K562 (cell line): ENCODE measurements at regions not wholly inside any gene's neighbourhood (a gene's known extent, or its start where the extent isn't known, plus 50 kb on each side); places are given as distances from the start of the nearest gene placed in this dataset.

Experiments used
- CBX1 ChIP-seq: sonication (generic); IDR thresholded peaks from 2 replicates; pipeline ENCODE4 v1.6.1; 2016; ENCODE audit warnings: antibody characterized with exemption, low read depth, mild to moderate bottlenecking
- CREB3 ChIP-seq: fragments of 450-650 bp; conservative IDR thresholded peaks from 2 replicates; pipeline ENCODE4 v1.6.1; 2016; ENCODE audit warnings: missing genetic modification characterization, low read depth, mild to moderate bottlenecking, missing compliant biosample characterization, moderate library complexity
- CUX1 ChIP-seq: fragments of 200-800 bp; sonication (Bioruptor generic); IDR thresholded peaks from 2 replicates; pipeline ENCODE4 v1.6.1; 2016; ENCODE audit warnings: missing genetic modification characterization, missing compliant biosample characterization
- DMBX1 ChIP-seq: fragments of 250-450 bp; sonication (Bioruptor Pico); IDR thresholded peaks from 2 replicates; pipeline ENCODE4 v1.8.0; 2022; ENCODE audit warnings: inconsistent platforms, mild to moderate bottlenecking, moderate library complexity, borderline replicate concordance
- EP400 ChIP-seq: fragments of 450-650 bp; IDR thresholded peaks from 2 replicates; pipeline ENCODE4 v1.6.1; 2017; ENCODE audit warnings: antibody characterized with exemption, mild to moderate bottlenecking, moderate library complexity
- MAX ChIP-seq: sonication (generic); formaldehyde crosslinking; IDR thresholded peaks from 2 replicates; pipeline ENCODE4 v1.9.0; 2022; ENCODE audit warnings: mild to moderate bottlenecking, missing genetic modification reagents
- NFRKB ChIP-seq: fragments of 450-650 bp; IDR thresholded peaks from 2 replicates; pipeline ENCODE4 v1.6.1; 2016; ENCODE audit warnings: low read depth
- RNF2 ChIP-seq: sonication (generic); IDR thresholded peaks from 2 replicates; pipeline ENCODE4 v1.6.1; 2016
- SAP30 ChIP-seq: fragments of 200-600 bp; sonication (generic); IDR thresholded peaks from 2 replicates; pipeline ENCODE4 v1.6.1; 2012; ENCODE audit warnings: borderline replicate concordance, low read depth, mild to moderate bottlenecking, moderate library complexity, low read length, control low read depth, inconsistent platforms; ENCODE audit not compliant: insufficient read depth, poor library complexity, severe bottlenecking
- SMAD3 ChIP-seq: fragments of 450-650 bp; formaldehyde crosslinking; conservative IDR thresholded peaks from 2 replicates; pipeline ENCODE4 v1.4.0; 2020; ENCODE audit warnings: mild to moderate bottlenecking
- SMARCA4 ChIP-seq: fragments of 450-650 bp; IDR thresholded peaks from 2 replicates; pipeline ENCODE4 v1.6.1; 2016
- STAG1 ChIP-seq: sonication (generic); formaldehyde crosslinking; IDR thresholded peaks from 2 replicates; pipeline ENCODE4 v1.5.0; 2020; ENCODE audit warnings: missing genetic modification reagents, borderline replicate concordance
- SUPT5H ChIP-seq: fragments of 450-650 bp; IDR thresholded peaks from 2 replicates; pipeline ENCODE4 v1.6.1; 2016
- TBP ChIP-seq: optimal IDR thresholded peaks from 2 replicates; pipeline ENCODE3; 2011; ENCODE audit warnings: low read depth, low read length, improper control_type of control experiment
- UBTF ChIP-seq, 2 experiments: IDR thresholded peaks; 2 replicates each; pipeline ENCODE4 v1.6.1; 2012; ENCODE audit warnings: improper control_type of control experiment in 2 of 2, low read depth in 2 of 2, low read length in 2 of 2, borderline replicate concordance in 1 of 2
- VEZF1 ChIP-seq: fragments of 200-800 bp; sonication (Bioruptor generic); IDR thresholded peaks from 2 replicates; pipeline ENCODE4 v1.6.1; 2017; ENCODE audit warnings: missing genetic modification characterization, missing compliant biosample characterization

- peak; percentile 50 for TF ChIP-seq SAP30
- TF ChIP-seq SMAD3 (CRISPR knock-in tag): peak; percentile 56; the same call in 1 of the 2 replicates
- peak in 1 of 2 experiments; percentile 84; a peak in 3 of 4 replicates for TF ChIP-seq UBTF (IDR thresholded peaks at IDR 0.05; ENCODE audit: borderline replicate concordance in 1 of 2, low read depth in 2 of 2, low read length in 2 of 2)
- TF ChIP-seq RNF2: no peak
- TF ChIP-seq SMARCA4: no peak
- peak; percentile 93 for TF ChIP-seq CREB3 (tag)
- peak; percentile 67; the same call in 1 of the 2 replicates for TF ChIP-seq VEZF1 (CRISPR knock-in tag)
- peak; percentile 77 for TF ChIP-seq EP400
- TF ChIP-seq CUX1 (CRISPR knock-in tag): peak; percentile 96
- peak; percentile 82 for TF ChIP-seq SUPT5H
- TF ChIP-seq STAG1 (CRISPR knock-in tag): 0 out of 2 replicates have a peak, but pooled peaks have one; percentile 1
- peak; percentile 79 for TF ChIP-seq TBP
- TF ChIP-seq NFRKB: peak; percentile 76; the same call in 1 of the 2 replicates
- peak; percentile 88 for TF ChIP-seq DMBX1 (CRISPR knock-in tag)
- TF ChIP-seq CBX1: peak; percentile 37
- peak; percentile 66 for TF ChIP-seq MAX (CRISPR knock-in tag)
Observed at GRCh38 chr5:28808967-28809810, 1770.8 kb upstream of the CDH9 start (continued).
